Tibial nerve (tissue), 4 donors: ENCODE measurements at regions not wholly inside any gene's neighbourhood (a gene's known extent, or its start where the extent isn't known, plus 50 kb on each side); places are given as distances from the start of the nearest gene placed in this dataset.
"Not testable (repeated sequence)": the region's sequence is repeated elsewhere in the genome, so short reads cannot be mapped to it uniquely, and the experiment has no call there.

Experiments used
- DNase-seq, 2 donors: peaks; one replicate each; pipeline ENCODE4 v3.0.0-alpha.2; 2019; ENCODE audit warnings: low spot score in 2 of 2
- H3K27ac ChIP-seq, 4 donors: fragments of 200-600 bp; sonication (generic) in 3 of 4; one replicate each; pipeline ENCODE4 v1.5.1; 2017 to 2019; ENCODE audit warnings: mild to moderate bottlenecking in 1 of 4
- H3K27me3 ChIP-seq, 2 donors: fragments of 200-600 bp; sonication (generic) in 1 of 2; one replicate each; pipeline versions ENCODE4 v1.5.1 to v1.6.0; 2017 to 2019
- H3K36me3 ChIP-seq, 3 donors: fragments of 200-600 bp; sonication (generic); one replicate each; pipeline ENCODE4 v1.5.1; 2018 to 2019
- H3K4me1 ChIP-seq, 4 donors: fragments of 200-600 bp; sonication (generic) in 3 of 4; one replicate each; pipeline ENCODE4 v1.5.1; 2017 to 2019
- H3K4me3 ChIP-seq, 4 donors: fragments of 200-600 bp; sonication (generic) in 3 of 4; one replicate each; pipeline ENCODE4 v1.5.1; 2017 to 2019; ENCODE audit warnings: mild to moderate bottlenecking in 1 of 4, moderate library complexity in 1 of 4
- H3K9me3 ChIP-seq, 4 donors: fragments of 200-600 bp; sonication (generic) in 3 of 4; one replicate each; pipeline ENCODE4 v1.5.1; 2017 to 2019
- CTCF ChIP-seq, 5 experiments: fragments of 200-600 bp in 3 of 5; fragments of 450-650 bp in 2 of 5; sonication (generic) in 3 of 5; IDR thresholded peaks; one replicate each; pipeline ENCODE4 v1.5.1; 2016 to 2019; ENCODE audit warnings: antibody characterized with exemption in 5 of 5, mild to moderate bottlenecking in 3 of 5, moderate library complexity in 2 of 5
- EP300 ChIP-seq, 2 donors: sonication (generic); formaldehyde crosslinking; IDR thresholded peaks; one replicate each; pipeline ENCODE4 v1.6.1; 2017; ENCODE audit warnings: antibody characterized with exemption in 2 of 2, mild to moderate bottlenecking in 1 of 2
- POLR2A ChIP-seq, 2 donors: fragments of 450-650 bp; IDR thresholded peaks; one replicate each; pipeline ENCODE4 v1.6.1; 2017; ENCODE audit warnings: antibody characterized with exemption in 2 of 2, mild to moderate bottlenecking in 2 of 2, moderate library complexity in 2 of 2
- WGBS, 2 donors: methylation state at CpG; one replicate each; pipeline ENCODE4 v1.1.5; 2018; 5-methylcytosine and 5-hydroxymethylcytosine counted together

GRCh38 chr4:79170077-79170476, 155.8 kb downstream of the NAA11 start:
- no peaks in the 10 kb centered on the region for H3K36me3 ChIP-seq
- no peaks in the 10 kb centered on the region for H3K4me1 ChIP-seq
- no peak overlapping the region for H3K27ac ChIP-seq
- no peak for DNase-seq
- 100% methylated on average over 1 of the region's 1 CpG for WGBS, 2 donors
- no peaks in the 10 kb centered on the region for H3K27me3 ChIP-seq
- H3K9me3 ChIP-seq, result peaks cover 0 to 21% (median 0%) of the 10 kb centered on the region in 4 donors
- TF ChIP-seq EP300 (IDR thresholded peaks at IDR 0.05) (no peak), POLR2A (IDR thresholded peaks at IDR 0.05) (no peak), CTCF (IDR thresholded peaks at IDR 0.05) (no peak)
- no peak overlapping the region for H3K4me3 ChIP-seq

GRCh38 chr4:79164907-79165610, 160.8 kb downstream of the NAA11 start:
- H3K27ac ChIP-seq, result no peak overlapping the region
- no peak for DNase-seq
- H3K4me1 ChIP-seq, result no peaks in the 10 kb centered on the region
- H3K36me3 ChIP-seq, result no peaks in the 10 kb centered on the region
- no peak overlapping the region for H3K4me3 ChIP-seq
- no peaks in the 10 kb centered on the region for H3K27me3 ChIP-seq
- no peak for TF ChIP-seq POLR2A (IDR thresholded peaks at IDR 0.05)
- no peak for TF ChIP-seq EP300 (IDR thresholded peaks at IDR 0.05)
- no peak for TF ChIP-seq CTCF (IDR thresholded peaks at IDR 0.05)
- 49 to 60% methylated on average over 4 of the region's 4 CpGs for WGBS, 2 donors
- H3K9me3 ChIP-seq, result peaks cover 0 to 27% (median 0%) of the 10 kb centered on the region in 4 donors

- Histone ChIP-seq H3K4me1 (no peaks in the 10 kb centered on the region), H3K9me3 (peaks cover 0 to 22% (median 0%) of the 10 kb centered on the region in 4 donors), H3K27ac (no peak overlapping the region), H3K4me3 (no peak overlapping the region), H3K36me3 (no peaks in the 10 kb centered on the region), H3K27me3 (no peaks in the 10 kb centered on the region)
- no peak for DNase-seq
- 80 to 85% methylated on average over 4 of the region's 4 CpGs for WGBS, 2 donors
- TF ChIP-seq POLR2A (IDR thresholded peaks at IDR 0.05) (no peak), CTCF (IDR thresholded peaks at IDR 0.05) (no peak), EP300 (IDR thresholded peaks at IDR 0.05) (no peak)
Measured at GRCh38 chr4:79163981-79164490, 161.8 kb downstream of the NAA11 start.

DNA sequence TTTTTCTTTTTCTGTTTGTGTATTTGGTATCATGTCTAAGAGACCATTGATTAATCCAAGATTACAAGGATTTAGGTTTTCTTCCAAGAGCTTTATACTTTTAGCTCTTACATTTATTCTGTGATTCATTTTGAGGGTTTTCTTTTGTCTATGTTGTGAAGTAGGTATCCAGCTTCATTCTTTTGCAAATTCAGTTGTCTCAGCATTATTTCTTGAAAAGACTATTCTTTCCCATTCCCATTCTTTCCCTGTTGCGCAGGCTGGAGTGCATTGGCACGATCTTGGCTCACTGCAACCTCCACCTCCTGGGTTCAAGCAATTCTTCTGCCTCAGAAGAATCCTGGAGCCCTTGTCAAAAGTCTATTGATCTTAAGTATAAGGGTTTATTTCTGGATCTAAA, 164.9 kb downstream of the NAA11 start:
- 93 to 96% methylated on average over 2 of the region's 2 CpGs for WGBS, 2 donors

GRCh38 chr4:79158705-79159104, 167.2 kb downstream of the NAA11 start:
- H3K36me3 ChIP-seq, H3K4me3 ChIP-seq, H3K9me3 ChIP-seq, H3K27me3 ChIP-seq, H3K27ac ChIP-seq, H3K4me1 ChIP-seq, DNase-seq: not testable (repeated sequence)
- WGBS, 2 donors, result 87 to 91% methylated on average over 2 of the region's 2 CpGs

More for the DNA sequence above, 164.9 kb downstream of the NAA11 start:
- no peak for TF ChIP-seq CTCF (IDR thresholded peaks at IDR 0.05)
- no peak for TF ChIP-seq POLR2A (IDR thresholded peaks at IDR 0.05)
- no peak for TF ChIP-seq EP300 (IDR thresholded peaks at IDR 0.05)
- no peak for DNase-seq
- Histone ChIP-seq H3K27me3 (no peaks in the 10 kb centered on the region), H3K4me3 (no peak overlapping the region), H3K27ac (no peak overlapping the region), H3K36me3 (no peaks in the 10 kb centered on the region), H3K4me1 (no peaks in the 10 kb centered on the region), H3K9me3 (peaks cover 0 to 7% (median 0%) of the 10 kb centered on the region in 4 donors)
